Naive thymus-derived CD4-positive, alpha-beta T cell (primary cell): ENCODE measurements at regions not wholly inside any gene's neighbourhood (a gene's known extent, or its start where the extent isn't known, plus 50 kb on each side); places are given as distances from the start of the nearest gene placed in this dataset.

Source experiments
- ATAC-seq: fragments of 150-1000 bp; cut with Tn5 transposase; 2 replicates; pipeline ENCODE4 v1.10.0; 2021; ENCODE audit warnings: mild to moderate bottlenecking, moderate library complexity
- CTCF ChIA-PET: fragments of 350-600 bp; sonication (Branson Sonifier 250); formaldehyde crosslinking; loops from one replicate; lab custom pipeline; 2021; ENCODE audit warnings: antibody characterized with exemption; lab: Charles Lee
- POLR2A ChIA-PET: fragments of 350-600 bp; sonication (Branson Sonifier 250); formaldehyde crosslinking; loops from one replicate; lab custom pipeline; 2021; ENCODE audit warnings: antibody characterized with exemption, inconsistent platforms; lab: Charles Lee
- DNase-seq, 9 donors: peaks; one replicate each; pipeline versions ENCODE4 v3.0.0 to v3.0.0-alpha.2; 2020 to 2022; ENCODE audit warnings: mixed read lengths in 1 of 9
- H3K27ac ChIP-seq: one replicate; pipeline ENCODE4 v1.7.0; 2013; ENCODE audit warnings: mild to moderate bottlenecking, low read depth, low read length, moderate library complexity
- H3K27me3 ChIP-seq, 2 donors: one replicate each; pipeline ENCODE4 v1.7.0; 2013; ENCODE audit warnings: low read length in 2 of 2, mild to moderate bottlenecking in 2 of 2, moderate library complexity in 2 of 2; ENCODE audit not compliant: control insufficient read depth in 2 of 2, insufficient read depth in 2 of 2
- H3K36me3 ChIP-seq, 3 experiments: 1 replicate in 2 of 3; 2 replicates in 1 of 3; pipeline ENCODE4 v1.7.0; 2013; ENCODE audit warnings: low read length in 3 of 3, mild to moderate bottlenecking in 3 of 3, moderate library complexity in 1 of 3; ENCODE audit not compliant: insufficient read depth in 3 of 3, control insufficient read depth in 2 of 3
- H3K4me1 ChIP-seq, 2 donors: one replicate each; pipeline ENCODE4 v1.7.0; 2013; ENCODE audit warnings: low read length in 2 of 2, mild to moderate bottlenecking in 2 of 2, moderate library complexity in 1 of 2; ENCODE audit not compliant: control insufficient read depth in 2 of 2, insufficient read depth in 2 of 2
- H3K4me3 ChIP-seq: 2 replicates; pipeline ENCODE4 v1.7.0; 2013; ENCODE audit warnings: mild to moderate bottlenecking, low read length
- H3K9me3 ChIP-seq, 3 experiments: 1 replicate in 2 of 3; 2 replicates in 1 of 3; pipeline ENCODE4 v1.7.0; 2013; ENCODE audit warnings: low read length in 3 of 3; ENCODE audit not compliant: control insufficient read depth in 2 of 3
- H3K27ac Mint-ChIP-seq, 9 donors: one replicate each; pipeline ENCODE4 v1.8.0; 2020 to 2022; ENCODE audit warnings: mixed read lengths in 9 of 9, mild to moderate bottlenecking in 8 of 9, moderate library complexity in 5 of 9, inconsistent platforms in 2 of 9
- H3K27me3 Mint-ChIP-seq, 5 donors: one replicate each; pipeline ENCODE4 v1.8.0; 2021 to 2022; ENCODE audit warnings: mixed read lengths in 5 of 5, mild to moderate bottlenecking in 1 of 5
- H3K36me3 Mint-ChIP-seq, 5 donors: one replicate each; pipeline ENCODE4 v1.8.0; 2020 to 2022; ENCODE audit warnings: mixed read lengths in 5 of 5, mild to moderate bottlenecking in 3 of 5, inconsistent platforms in 1 of 5
- H3K4me1 Mint-ChIP-seq, 7 donors: one replicate each; pipeline ENCODE4 v1.8.0; 2020 to 2022; ENCODE audit warnings: mixed read lengths in 7 of 7, mild to moderate bottlenecking in 3 of 7, inconsistent platforms in 1 of 7
- H3K4me3 Mint-ChIP-seq, 10 donors: one replicate each; pipeline ENCODE4 v1.8.0; 2020 to 2022; ENCODE audit warnings: mild to moderate bottlenecking in 10 of 10, mixed read lengths in 10 of 10, moderate library complexity in 6 of 10, inconsistent platforms in 2 of 10
- H3K9me3 Mint-ChIP-seq, 11 donors: one replicate each; pipeline ENCODE4 v1.8.0; 2020 to 2022; ENCODE audit warnings: mixed read lengths in 11 of 11, mild to moderate bottlenecking in 4 of 11, inconsistent platforms in 1 of 11, moderate library complexity in 1 of 11
- intact Hi-C, 2 donors: fragments of 100-400 bp; cut with micrococcal nuclease; formaldehyde crosslinking; loops; one replicate each; pipeline ENCODE4 v1.15.1; 2023

DNA sequence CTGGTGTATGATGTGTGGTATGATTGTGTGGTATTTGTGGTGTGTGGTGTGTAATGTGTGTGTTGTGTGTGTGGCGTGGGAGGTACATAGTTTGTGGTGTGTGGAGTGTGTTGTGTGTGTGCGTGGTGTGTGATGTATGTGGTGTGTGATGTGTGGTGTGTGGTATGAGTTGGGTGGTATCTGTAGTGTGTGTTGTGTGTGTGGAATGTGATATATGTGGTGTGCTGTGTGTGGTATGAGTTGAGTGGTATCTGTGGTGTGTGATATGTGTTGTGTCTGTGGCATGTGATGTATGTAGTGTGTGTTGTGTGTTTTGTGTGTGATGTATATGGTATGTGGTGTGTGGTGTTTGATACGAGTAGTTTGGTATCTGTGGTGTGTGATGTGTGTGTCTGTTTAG is 272.5 kb upstream of the IRX1 start:
- DNase-seq (no peak), ATAC-seq (no peak)
- H3K4me1 ChIP-seq, result no peaks in the 10 kb centered on the region
- H3K36me3 ChIP-seq, result no peaks in the 10 kb centered on the region
- H3K9me3 ChIP-seq, result peaks cover 0 to 9% (median 0%) of the 10 kb centered on the region in 3 experiments
- no peak overlapping the region for H3K4me3 Mint-ChIP-seq
- H3K27ac Mint-ChIP-seq, result no peak overlapping the region
- CTCF ChIA-PET, result no interaction called here
- no peak overlapping the region for H3K27ac ChIP-seq
- no peaks in the 10 kb centered on the region for H3K27me3 ChIP-seq
- H3K4me1 Mint-ChIP-seq, result no peaks in the 10 kb centered on the region
- H3K9me3 Mint-ChIP-seq, result peaks cover 0 to 5% (median 0%) of the 10 kb centered on the region in 11 donors
- H3K4me3 ChIP-seq, result no peak overlapping the region
- H3K36me3 Mint-ChIP-seq, result no peaks in the 10 kb centered on the region
- no peaks in the 10 kb centered on the region for H3K27me3 Mint-ChIP-seq
- intact Hi-C loops, result no loop called here
- POLR2A ChIA-PET, result no interaction called here

DNA sequence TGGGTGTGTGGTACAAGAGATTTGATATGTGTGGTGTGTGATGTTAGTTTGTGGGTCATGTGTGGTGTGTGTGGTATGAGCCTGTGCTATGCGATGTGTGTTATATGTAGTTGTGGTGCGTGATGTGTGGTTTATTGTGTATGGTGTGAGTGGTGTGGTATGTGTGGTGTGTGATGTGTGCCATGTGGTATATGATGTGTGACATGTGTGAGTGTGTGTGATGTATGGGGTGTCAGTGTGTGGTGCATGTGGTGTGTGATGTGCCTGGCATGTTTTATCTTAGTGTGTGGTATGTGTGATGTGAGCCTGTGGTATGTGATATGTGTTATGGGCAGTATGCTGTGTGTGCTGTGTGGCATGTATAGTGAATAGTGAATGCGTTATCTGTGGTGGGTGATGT is 273.0 kb upstream of the IRX1 start:
- CTCF ChIA-PET, result no interaction called here
- H3K36me3 Mint-ChIP-seq, result no peaks in the 10 kb centered on the region
- Histone ChIP-seq H3K27ac (no peak overlapping the region), H3K4me1 (no peaks in the 10 kb centered on the region), H3K36me3 (no peaks in the 10 kb centered on the region), H3K27me3 (no peaks in the 10 kb centered on the region), H3K4me3 (no peak overlapping the region), H3K9me3 (peaks cover 0 to 9% (median 0%) of the 10 kb centered on the region in 3 experiments)
- no peak for DNase-seq
- H3K4me1 Mint-ChIP-seq, result no peaks in the 10 kb centered on the region
- no peak for ATAC-seq
- H3K27ac Mint-ChIP-seq, result no peak overlapping the region
- H3K4me3 Mint-ChIP-seq, result no peak overlapping the region
- POLR2A ChIA-PET, result no interaction called here
- intact Hi-C loops, result no loop called here
- H3K9me3 Mint-ChIP-seq, result peaks cover 0 to 5% (median 0%) of the 10 kb centered on the region in 11 donors
- no peaks in the 10 kb centered on the region for H3K27me3 Mint-ChIP-seq

DNA sequence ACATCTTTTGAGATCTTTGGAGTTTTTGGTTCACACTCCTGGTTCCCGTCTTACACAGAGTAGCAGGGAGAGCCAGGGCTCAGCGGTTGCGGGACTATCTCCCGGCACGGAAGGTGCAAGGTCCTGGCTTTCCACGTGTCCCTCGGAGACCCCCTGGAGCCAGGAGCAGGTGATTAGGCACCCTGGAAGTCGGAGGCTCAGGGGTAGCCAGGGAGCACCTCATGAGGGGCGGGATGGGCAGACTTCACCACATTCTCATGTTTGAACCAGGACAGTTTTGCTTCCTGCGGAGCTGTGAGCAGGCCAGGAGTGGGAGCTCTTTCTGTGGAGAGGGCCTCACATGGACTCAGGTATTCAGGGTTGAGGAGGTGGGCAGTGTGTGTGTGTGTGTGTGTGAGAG is 273.7 kb upstream of the IRX1 start:
- Histone ChIP-seq H3K27me3 (no peaks in the 10 kb centered on the region), H3K4me1 (no peaks in the 10 kb centered on the region), H3K36me3 (no peaks in the 10 kb centered on the region), H3K9me3 (peaks cover 0 to 9% (median 0%) of the 10 kb centered on the region in 3 experiments), H3K4me3 (no peak overlapping the region), H3K27ac (no peak overlapping the region)
- no peak overlapping the region for H3K27ac Mint-ChIP-seq
- no peak overlapping the region for H3K4me3 Mint-ChIP-seq
- ATAC-seq (no peak), DNase-seq (no peak)
- intact Hi-C loops, result no loop called here
- ChIA-PET CTCF (no interaction called here), POLR2A (no interaction called here)
- peaks cover 0 to 5% (median 0%) of the 10 kb centered on the region in 11 donors for H3K9me3 Mint-ChIP-seq
- H3K4me1 Mint-ChIP-seq, result no peaks in the 10 kb centered on the region
- H3K27me3 Mint-ChIP-seq, result no peaks in the 10 kb centered on the region
- no peaks in the 10 kb centered on the region for H3K36me3 Mint-ChIP-seq

DNA sequence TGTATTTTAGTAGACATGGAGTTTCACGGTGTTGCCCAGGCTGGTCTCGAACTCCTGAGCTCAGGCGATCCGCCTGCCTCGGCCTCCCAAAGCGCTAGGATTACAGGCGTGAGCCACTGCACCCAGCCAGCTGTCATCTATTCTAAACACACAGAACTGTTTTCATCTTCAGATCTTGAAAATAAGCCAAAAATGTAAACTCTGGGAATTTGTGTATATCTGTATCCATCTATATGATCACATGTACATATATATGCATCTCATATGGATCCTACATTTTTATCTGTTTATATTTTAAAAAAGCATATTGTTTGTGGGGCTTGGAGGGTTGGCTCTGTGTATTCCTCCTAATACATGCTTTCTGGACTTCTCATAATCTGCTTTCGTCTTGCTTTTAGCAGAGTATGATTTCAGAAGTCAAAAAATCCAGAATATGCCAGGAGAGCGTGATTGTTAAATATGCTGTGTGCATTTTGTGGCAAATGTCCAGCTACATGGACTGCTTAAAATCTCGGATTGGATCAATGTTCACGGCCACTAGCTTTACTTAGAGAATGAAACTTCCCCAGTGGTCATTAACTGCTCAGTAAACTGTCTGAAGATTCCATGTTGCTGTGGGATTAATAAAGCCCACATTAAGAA is 274.4 kb upstream of the IRX1 start:
- no peak for ATAC-seq
- H3K27me3 Mint-ChIP-seq, result no peaks in the 10 kb centered on the region
- intact Hi-C loops, result no loop called here
- no peaks in the 10 kb centered on the region for H3K36me3 Mint-ChIP-seq
- no peak for DNase-seq
- no peak overlapping the region for H3K27ac ChIP-seq
- H3K4me3 ChIP-seq, result no peak overlapping the region
- no peak overlapping the region for H3K27ac Mint-ChIP-seq
- peaks cover 0 to 9% (median 0%) of the 10 kb centered on the region in 3 experiments for H3K9me3 ChIP-seq
- H3K4me3 Mint-ChIP-seq, result no peak overlapping the region
- H3K27me3 ChIP-seq, result no peaks in the 10 kb centered on the region
- H3K9me3 Mint-ChIP-seq, result peaks cover 0 to 5% (median 0%) of the 10 kb centered on the region in 11 donors
- no peaks in the 10 kb centered on the region for H3K4me1 ChIP-seq
- H3K4me1 Mint-ChIP-seq, result no peaks in the 10 kb centered on the region
- ChIA-PET POLR2A (no interaction called here), CTCF (no interaction called here)
- no peaks in the 10 kb centered on the region for H3K36me3 ChIP-seq

DNA sequence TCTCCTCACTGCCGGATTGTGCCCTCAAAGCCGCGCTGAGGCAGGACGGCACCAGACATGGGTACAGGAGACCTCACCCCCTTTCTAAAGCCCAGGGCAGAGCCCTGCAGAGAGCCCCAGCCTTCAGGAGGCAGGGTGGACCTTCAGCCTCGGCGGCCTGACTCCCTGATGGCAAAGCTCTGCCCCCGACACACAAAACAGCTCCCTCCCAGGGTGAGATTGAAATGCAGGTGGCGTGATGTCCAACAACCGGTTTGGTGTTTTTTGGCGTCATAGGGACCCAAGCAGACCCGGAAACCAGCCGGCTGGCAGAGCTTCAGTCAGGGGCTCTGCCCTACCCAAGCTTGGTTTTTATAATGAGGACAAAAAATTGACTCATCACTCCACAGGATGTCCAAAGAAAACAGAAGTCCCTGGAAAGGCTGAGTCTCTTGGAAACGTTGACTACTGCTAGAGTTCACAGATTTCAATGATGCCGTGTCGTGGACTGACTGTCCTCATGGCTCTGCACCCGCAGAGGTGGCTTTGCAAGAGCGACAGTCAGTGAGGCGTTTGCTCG is 275.2 kb upstream of the IRX1 start:
- peaks cover 0 to 3% (median 0%) of the 10 kb centered on the region in 11 donors for H3K9me3 Mint-ChIP-seq
- no peaks in the 10 kb centered on the region for H3K4me1 ChIP-seq
- H3K36me3 Mint-ChIP-seq, result no peaks in the 10 kb centered on the region
- intact Hi-C loops, result no loop called here
- no peak for ATAC-seq
- H3K27me3 ChIP-seq, result no peaks in the 10 kb centered on the region
- H3K4me3 ChIP-seq, result no peak overlapping the region
- H3K27ac Mint-ChIP-seq, result no peak overlapping the region
- peaks cover 0 to 9% (median 0%) of the 10 kb centered on the region in 3 experiments for H3K9me3 ChIP-seq
- H3K27ac ChIP-seq, result no peak overlapping the region
- H3K27me3 Mint-ChIP-seq, result peaks cover 0 to 4% (median 0%) of the 10 kb centered on the region in 5 donors
- ChIA-PET POLR2A (no interaction called here), CTCF (no interaction called here)
- H3K4me3 Mint-ChIP-seq, result no peak overlapping the region
- no peaks in the 10 kb centered on the region for H3K36me3 ChIP-seq
- no peaks in the 10 kb centered on the region for H3K4me1 Mint-ChIP-seq
- DNase-seq, result no peak

DNA sequence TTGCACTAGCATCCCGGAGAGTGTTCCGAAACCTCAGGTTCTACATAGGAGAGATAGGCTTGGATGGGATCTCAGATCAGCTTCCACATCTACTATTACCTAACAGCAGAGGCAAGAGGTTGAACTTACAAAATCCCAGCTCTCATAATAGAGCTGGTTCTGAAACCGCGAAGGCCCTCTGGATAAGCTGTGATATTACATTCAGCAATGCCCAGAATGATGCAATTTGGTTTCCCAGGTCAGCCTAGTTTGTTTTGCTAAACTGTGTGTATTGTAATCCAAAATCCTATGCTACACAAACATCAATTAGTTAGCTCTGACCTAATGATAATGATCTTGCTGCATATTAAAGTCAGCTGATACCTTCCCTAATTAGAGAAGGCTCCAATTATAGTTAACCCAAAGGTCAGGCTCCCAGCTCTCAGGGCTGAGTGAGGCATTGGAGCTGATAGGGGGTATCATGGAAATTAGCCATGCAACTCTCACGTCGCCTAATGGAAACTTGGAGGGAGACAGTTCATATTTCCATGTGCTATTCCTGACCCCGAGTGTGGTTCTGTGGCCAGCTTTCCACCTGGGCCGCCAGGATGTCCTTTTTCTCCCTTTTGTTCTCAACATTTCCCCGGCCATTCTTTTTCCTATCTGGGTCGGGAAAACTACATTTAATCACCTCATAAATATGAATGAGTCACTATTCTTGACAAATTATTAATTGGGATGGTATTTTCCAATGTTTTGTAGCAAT is 278.4 kb upstream of the IRX1 start:
- Mint-ChIP-seq H3K27me3 (peaks cover 0 to 4% (median 0%) of the 10 kb centered on the region in 5 donors), H3K4me1 (no peaks in the 10 kb centered on the region), H3K9me3 (peaks cover 0 to 9% (median 0%) of the 10 kb centered on the region in 11 donors), H3K27ac (no peak overlapping the region), H3K4me3 (no peak overlapping the region), H3K36me3 (no peaks in the 10 kb centered on the region)
- intact Hi-C loops, result no loop called here
- H3K27ac ChIP-seq, result no peak overlapping the region
- no peak overlapping the region for H3K4me3 ChIP-seq
- H3K9me3 ChIP-seq, result no peaks in the 10 kb centered on the region
- ATAC-seq (no peak), DNase-seq (no peak)
- H3K36me3 ChIP-seq, result no peaks in the 10 kb centered on the region
- CTCF ChIA-PET, result no interaction called here
- no peaks in the 10 kb centered on the region for H3K4me1 ChIP-seq
- POLR2A ChIA-PET, result no interaction called here
- no peaks in the 10 kb centered on the region for H3K27me3 ChIP-seq
